Keratinocyte (primary cell): ENCODE measurements at regions not wholly inside any gene's neighbourhood (a gene's known extent, or its start where the extent isn't known, plus 50 kb on each side); places are given as distances from the start of the nearest gene placed in this dataset.

Experiments used
- DNase-seq: peaks from one replicate; pipeline ENCODE4 v3.0.0-alpha.2; 2011; ENCODE audit warnings: low read depth, missing footprints, low spot score
- FAIRE-seq: peaks from 2 replicates; lab custom pipeline; 2011; peaks lifted over from hg19 to GRCh38; lab: Jason Lieb, UNC
- H2AFZ ChIP-seq: 2 replicates; pipeline ENCODE4 v1.6.0; 2012; ENCODE audit warnings: low read length, control low read depth, inconsistent platforms; ENCODE audit not compliant: control insufficient read depth
- H3K27ac ChIP-seq: 2 replicates; pipeline ENCODE4 v1.5.1; 2011; ENCODE audit warnings: low read length; ENCODE audit not compliant: control insufficient read depth, insufficient read depth
- H3K27me3 ChIP-seq: 3 replicates; pipeline ENCODE4 v1.6.0; 2011; ENCODE audit warnings: low read length; ENCODE audit not compliant: control insufficient read depth, insufficient read depth; ENCODE audit errors: extremely low read depth
- H3K36me3 ChIP-seq, 2 experiments: 2 replicates in 1 of 2; 3 replicates in 1 of 2; pipeline ENCODE4 v1.5.1; 2011; ENCODE audit warnings: low read length in 2 of 2, mild to moderate bottlenecking in 1 of 2; ENCODE audit not compliant: control insufficient read depth in 2 of 2, insufficient read depth in 2 of 2; ENCODE audit errors: extremely low read depth in 1 of 2
- H3K4me1 ChIP-seq: 3 replicates; pipeline ENCODE4 v1.5.1; 2011; ENCODE audit warnings: low read length; ENCODE audit not compliant: control insufficient read depth, insufficient read depth; ENCODE audit errors: extremely low read depth
- H3K4me2 ChIP-seq: 3 replicates; pipeline ENCODE4 v1.6.0; 2011; ENCODE audit warnings: low read depth, low read length; ENCODE audit not compliant: control insufficient read depth, insufficient read depth; ENCODE audit errors: extremely low read depth
- H3K4me3 ChIP-seq, 3 experiments: fragments of 200-600 bp in 1 of 3; sonication (generic) in 1 of 3; 2 replicates in 2 of 3; 3 replicates in 1 of 3; pipeline ENCODE4 v1.5.1; 2011 to 2016; ENCODE audit warnings: low read length in 3 of 3, mild to moderate bottlenecking in 3 of 3, control low read depth in 2 of 3, inconsistent platforms in 1 of 3, low read depth in 1 of 3, mixed read lengths in 1 of 3, mixed run types in 1 of 3, moderate library complexity in 1 of 3; ENCODE audit not compliant: control insufficient read depth in 2 of 3, insufficient read depth in 2 of 3; ENCODE audit errors: extremely low read depth in 1 of 3
- H3K79me2 ChIP-seq: 2 replicates; pipeline ENCODE4 v1.6.0; 2012; ENCODE audit warnings: low read length; ENCODE audit not compliant: control insufficient read depth, insufficient read depth
- H3K9ac ChIP-seq: 3 replicates; pipeline ENCODE4 v1.6.0; 2011; ENCODE audit warnings: low read length; ENCODE audit not compliant: control insufficient read depth, insufficient read depth; ENCODE audit errors: extremely low read depth
- H3K9me1 ChIP-seq: 3 replicates; pipeline ENCODE4 v1.6.0; 2011; ENCODE audit warnings: low read length; ENCODE audit not compliant: control insufficient read depth, insufficient read depth; ENCODE audit errors: extremely low read depth
- H3K9me3 ChIP-seq: 2 replicates; pipeline ENCODE4 v1.5.1; 2012; ENCODE audit warnings: low read depth, low read length; ENCODE audit not compliant: control insufficient read depth
- H4K20me1 ChIP-seq: 3 replicates; pipeline ENCODE4 v1.6.0; 2011; ENCODE audit warnings: low read length; ENCODE audit not compliant: control insufficient read depth, insufficient read depth; ENCODE audit errors: extremely low read depth
- CTCF ChIP-seq, 3 experiments: IDR thresholded peaks in 1 of 3; conservative IDR thresholded peaks in 1 of 3; optimal IDR thresholded peaks in 1 of 3; 2 replicates in 2 of 3; 3 replicates in 1 of 3; pipeline versions ENCODE3 to v1.5.1; 2011; ENCODE audit warnings: low read length in 3 of 3, mild to moderate bottlenecking in 3 of 3, moderate library complexity in 2 of 3, control low read depth in 1 of 3, inconsistent platforms in 1 of 3; ENCODE audit not compliant: insufficient read depth in 2 of 3; ENCODE audit errors: extremely low read depth in 1 of 3
- EZH2 ChIP-seq: IDR thresholded peaks from one replicate; pipeline ENCODE4 v1.6.1; 2012; ENCODE audit warnings: inconsistent platforms, mild to moderate bottlenecking, low read length, moderate library complexity
- dilution Hi-C: fragments of 300-500 bp; cut with MboI; formaldehyde crosslinking; loops from one replicate; pipeline ENCODE4 v1.7.0; 2020; ENCODE audit warnings: low sequenced_read_pairs; ENCODE audit not compliant: extremely low pct_ligation_motif_present

- Histone ChIP-seq H3K27me3 (no peaks in the 10 kb centered on the region), H3K9me1 (no peaks in the 10 kb centered on the region), H2AFZ (no peak overlapping the region), H3K27ac (no peak overlapping the region), H3K79me2 (no peaks in the 10 kb centered on the region), H3K9me3 (no peaks in the 10 kb centered on the region), H3K9ac (no peak overlapping the region), H3K4me3 (no peak overlapping the region), H3K4me2 (no peak overlapping the region), H3K4me1 (no peaks in the 10 kb centered on the region), H4K20me1 (no peaks in the 10 kb centered on the region), H3K36me3 (no peaks in the 10 kb centered on the region)
- TF ChIP-seq CTCF (optimal IDR thresholded peaks at IDR 0.05 in 1 of 3, IDR thresholded peaks at IDR 0.05 in 1 of 3, conservative IDR thresholded peaks at IDR 0.05 in 1 of 3; ENCODE audit: extremely low read depth in 1 of 3, insufficient read depth in 2 of 3, low read length in 3 of 3) (no peak), EZH2 (no peak)
- DNase-seq = no peak
- no peak for FAIRE-seq
- dilution Hi-C loops = no loop called here
Measured at GRCh38 chr5:97494465-97494864, 311.4 kb upstream of the RIOK2 start.

GRCh38 chr5:97495301-97495700 is 312.3 kb upstream of the RIOK2 start:
- Histone ChIP-seq H3K4me2 (no peak overlapping the region), H4K20me1 (no peaks in the 10 kb centered on the region), H3K4me1 (no peaks in the 10 kb centered on the region), H3K36me3 (no peaks in the 10 kb centered on the region), H2AFZ (no peak overlapping the region), H3K9ac (no peak overlapping the region), H3K9me1 (no peaks in the 10 kb centered on the region), H3K4me3 (no peak overlapping the region), H3K79me2 (no peaks in the 10 kb centered on the region), H3K9me3 (no peaks in the 10 kb centered on the region), H3K27me3 (no peaks in the 10 kb centered on the region), H3K27ac (no peak overlapping the region)
- dilution Hi-C loops = no loop called here
- no peak for TF ChIP-seq CTCF (optimal IDR thresholded peaks at IDR 0.05 in 1 of 3, IDR thresholded peaks at IDR 0.05 in 1 of 3, conservative IDR thresholded peaks at IDR 0.05 in 1 of 3; ENCODE audit: extremely low read depth in 1 of 3, insufficient read depth in 2 of 3, low read length in 3 of 3)
- no peak for TF ChIP-seq EZH2
- FAIRE-seq (no peak), DNase-seq (no peak)
